ENCODE measurements at regions not wholly inside any gene's neighbourhood (a gene's known extent, or its start where the extent isn't known, plus 50 kb on each side); places are given as distances from the start of the nearest gene placed in this dataset.

DNA sequence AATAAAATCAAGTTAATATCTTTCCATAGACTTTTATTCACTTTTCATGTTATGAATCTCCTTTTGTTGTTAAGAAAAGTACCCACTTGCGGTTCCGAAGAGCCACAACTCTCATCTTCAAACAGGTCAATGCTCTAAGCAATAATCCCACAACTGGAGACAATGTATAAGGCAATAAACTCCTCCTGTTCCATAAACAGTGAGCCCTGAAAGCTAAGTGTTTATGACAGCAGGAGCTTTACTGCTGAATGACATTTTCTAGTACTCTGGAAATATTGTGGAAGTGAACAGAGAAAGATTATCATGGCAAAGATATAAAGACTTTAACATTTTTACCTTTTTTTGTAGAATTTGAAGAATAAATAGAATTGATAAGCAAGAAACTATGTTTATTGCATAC, 213.5 kb upstream of the MBL2 start:
- DNase-seq (ENCODE audit: low read depth): no peak
- no peak overlapping the region for H3K4me3 ChIP-seq (ENCODE audit: low read depth, low read length)
- TF ChIP-seq, protein P1, sequence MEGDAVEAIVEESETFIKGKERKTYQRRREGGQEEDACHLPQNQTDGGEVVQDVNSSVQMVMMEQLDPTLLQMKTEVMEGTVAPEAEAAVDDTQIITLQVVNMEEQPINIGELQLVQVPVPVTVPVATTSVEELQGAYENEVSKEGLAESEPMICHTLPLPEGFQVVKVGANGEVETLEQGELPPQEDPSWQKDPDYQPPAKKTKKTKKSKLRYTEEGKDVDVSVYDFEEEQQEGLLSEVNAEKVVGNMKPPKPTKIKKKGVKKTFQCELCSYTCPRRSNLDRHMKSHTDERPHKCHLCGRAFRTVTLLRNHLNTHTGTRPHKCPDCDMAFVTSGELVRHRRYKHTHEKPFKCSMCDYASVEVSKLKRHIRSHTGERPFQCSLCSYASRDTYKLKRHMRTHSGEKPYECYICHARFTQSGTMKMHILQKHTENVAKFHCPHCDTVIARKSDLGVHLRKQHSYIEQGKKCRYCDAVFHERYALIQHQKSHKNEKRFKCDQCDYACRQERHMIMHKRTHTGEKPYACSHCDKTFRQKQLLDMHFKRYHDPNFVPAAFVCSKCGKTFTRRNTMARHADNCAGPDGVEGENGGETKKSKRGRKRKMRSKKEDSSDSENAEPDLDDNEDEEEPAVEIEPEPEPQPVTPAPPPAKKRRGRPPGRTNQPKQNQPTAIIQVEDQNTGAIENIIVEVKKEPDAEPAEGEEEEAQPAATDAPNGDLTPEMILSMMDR (IDR thresholded peaks at IDR 0.05; ENCODE audit: low read depth, low read length, missing control alignments): no peak

DNA sequence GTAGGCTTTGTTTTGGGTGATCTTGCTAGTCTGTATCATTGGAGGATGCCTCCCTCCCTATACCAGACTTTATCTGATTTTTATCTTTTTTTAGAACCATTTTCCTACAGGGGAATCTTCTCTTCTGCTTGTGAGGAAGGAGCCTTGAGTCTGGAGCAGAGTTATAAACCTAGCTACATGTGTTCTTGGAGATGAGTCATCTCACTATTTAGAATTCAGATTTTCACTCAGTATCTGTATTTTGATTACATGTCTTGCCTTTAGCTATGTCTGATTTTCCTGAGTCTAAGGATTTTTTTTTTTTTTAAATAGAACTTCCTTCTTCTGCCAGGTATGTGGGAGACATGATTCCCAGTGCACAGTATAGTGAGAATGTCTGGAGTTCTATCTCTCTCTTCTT, 211.6 kb upstream of the MBL2 start:
- no peak for DNase-seq (ENCODE audit: low read depth)

DNA sequence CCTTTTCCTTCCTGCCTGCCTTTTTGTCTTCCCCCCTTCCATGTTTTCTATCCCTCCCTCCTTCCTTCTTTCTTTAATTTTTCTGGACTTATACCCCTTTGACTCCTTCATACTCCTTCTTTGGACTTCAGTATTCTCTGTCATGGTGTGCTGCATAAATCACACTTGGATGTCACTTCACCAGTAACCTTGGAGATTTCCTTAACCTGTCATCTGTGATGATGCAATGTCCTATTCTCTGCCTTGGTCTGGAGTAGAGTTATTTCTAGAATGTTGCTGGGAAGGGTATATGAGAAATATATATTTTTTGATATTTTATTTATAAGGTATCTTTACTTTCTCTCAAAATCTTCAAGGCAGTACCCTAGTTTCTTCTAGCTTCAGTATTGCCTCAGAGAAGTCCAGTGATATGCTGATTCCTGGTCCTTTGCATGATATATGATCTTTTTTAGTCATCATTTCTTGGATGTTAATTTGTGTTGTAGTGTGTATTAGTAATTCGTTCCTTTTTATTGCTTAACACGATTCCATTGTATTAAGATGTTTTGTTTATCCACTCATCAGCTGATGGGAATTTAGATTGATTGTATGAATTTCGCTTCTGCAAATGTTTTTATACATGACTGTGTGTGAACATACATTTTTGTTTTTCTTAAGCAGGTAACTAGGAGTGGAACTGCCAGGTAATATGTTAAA, 206.9 kb upstream of the MBL2 start:
- TF ChIP-seq, protein P1 (IDR thresholded peaks at IDR 0.05; ENCODE audit: low read depth, low read length, missing control alignments): no peak
- H3K4me3 ChIP-seq (ENCODE audit: low read depth, low read length): no peak overlapping the region
- DNase-seq (ENCODE audit: low read depth): no peak

More for the DNA sequence above, 211.6 kb upstream of the MBL2 start:
- no peak overlapping the region for H3K4me3 ChIP-seq (ENCODE audit: low read depth, low read length)
- TF ChIP-seq, protein P1 (IDR thresholded peaks at IDR 0.05; ENCODE audit: low read depth, low read length, missing control alignments): no peak

DNA sequence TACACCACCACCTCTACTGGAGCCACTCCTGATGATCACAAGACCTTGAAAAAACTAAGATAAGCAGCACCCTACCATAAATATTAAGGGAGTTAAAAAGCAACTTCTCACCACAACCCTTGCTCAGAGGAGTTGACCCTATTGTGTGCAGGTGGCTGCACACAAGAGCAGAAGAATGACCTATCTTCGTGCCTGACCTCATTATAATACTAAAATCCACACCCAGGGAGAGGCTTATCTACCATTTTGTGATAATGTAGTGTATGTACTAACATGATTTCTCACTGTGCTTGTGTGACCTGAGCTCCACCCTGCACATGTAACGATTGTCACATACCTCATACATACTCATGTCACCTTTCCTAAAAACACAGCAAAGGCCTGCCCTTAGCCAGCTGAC, 205.0 kb upstream of the MBL2 start:
- H3K4me3 ChIP-seq (ENCODE audit: low read depth, low read length): no peak overlapping the region
- no peak for DNase-seq (ENCODE audit: low read depth)
- TF ChIP-seq, protein P1 (IDR thresholded peaks at IDR 0.05; ENCODE audit: low read depth, low read length, missing control alignments): no peak

DNA sequence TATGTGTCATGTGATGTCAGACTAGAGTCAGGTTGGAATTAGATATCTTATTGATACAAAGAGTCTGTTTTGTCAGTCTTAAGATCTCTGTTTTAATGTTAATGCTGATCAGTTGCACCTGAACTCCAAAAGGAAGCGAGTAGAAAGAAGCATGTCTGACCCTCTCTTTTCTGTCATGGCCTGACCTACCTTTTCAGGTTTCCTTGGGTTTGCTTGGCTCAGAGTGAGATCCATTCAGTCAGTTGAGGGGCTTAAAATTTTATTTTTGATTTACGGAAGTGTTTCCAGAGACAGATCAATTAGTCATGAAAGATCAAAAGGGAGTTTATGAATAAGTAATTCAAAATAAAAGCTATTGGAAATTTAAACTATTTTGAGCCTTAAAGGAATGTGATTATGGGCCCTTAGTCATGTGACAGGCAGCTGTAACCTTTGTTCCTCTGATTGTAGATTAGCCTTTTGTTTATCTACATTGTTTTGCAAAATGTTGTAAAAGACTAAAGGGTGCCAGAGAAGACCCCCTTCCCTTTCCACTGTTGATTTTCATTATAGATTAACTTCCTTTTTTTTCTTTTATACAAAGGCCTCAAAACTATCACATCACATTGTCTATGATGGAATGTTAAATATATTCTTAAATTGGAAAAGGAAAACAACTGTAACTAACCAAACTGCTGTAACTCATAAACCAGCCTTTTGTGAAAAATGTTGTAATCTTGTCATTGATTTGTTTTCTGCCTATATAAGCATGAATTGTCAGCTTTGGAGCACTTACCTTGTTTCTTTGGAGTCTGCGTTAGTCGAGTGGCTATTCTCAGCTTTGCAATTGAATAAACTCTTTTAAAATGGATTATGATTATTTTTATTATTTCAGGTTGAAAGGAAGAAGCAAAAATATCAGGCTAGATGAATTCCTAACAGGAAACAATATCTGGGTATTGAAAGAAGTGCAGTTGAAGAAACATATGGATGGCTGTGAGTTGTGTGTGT, 195.5 kb upstream of the MBL2 start:
- no peak for DNase-seq (ENCODE audit: low read depth)
- TF ChIP-seq, protein P1 (IDR thresholded peaks at IDR 0.05; ENCODE audit: low read depth, low read length, missing control alignments): no peak
- H3K4me3 ChIP-seq (ENCODE audit: low read depth, low read length): no peak overlapping the region

DNA sequence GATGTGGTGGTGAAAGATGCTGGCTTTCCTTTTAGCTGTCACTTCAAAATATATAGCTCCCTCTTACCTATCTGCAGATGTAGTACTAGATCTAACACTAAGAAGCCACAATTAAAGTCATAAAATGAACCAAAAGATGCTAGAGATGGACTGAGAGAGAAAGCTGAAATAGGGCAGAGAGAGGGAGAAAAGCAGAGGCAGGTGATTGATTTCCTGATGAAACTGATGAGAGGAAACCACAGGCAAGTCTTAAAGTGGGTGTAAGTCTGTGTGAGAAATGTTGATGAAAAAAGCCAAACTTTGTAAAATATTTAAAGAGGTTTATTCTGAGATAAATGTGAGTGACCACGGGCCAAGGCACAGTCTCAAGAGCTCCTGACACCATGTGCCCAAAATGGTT, 194.3 kb upstream of the MBL2 start:
- H3K4me3 ChIP-seq (ENCODE audit: low read depth, low read length): no peak overlapping the region
- DNase-seq (ENCODE audit: low read depth): no peak
- TF ChIP-seq, protein P1 (IDR thresholded peaks at IDR 0.05; ENCODE audit: low read depth, low read length, missing control alignments): no peak

All from GM12864 (cell line).